HG03442 (cell line): ENCODE measurements at regions not wholly inside any gene's neighbourhood (a gene's known extent, or its start where the extent isn't known, plus 50 kb on each side); places are given as distances from the start of the nearest gene placed in this dataset.
A peak's percentile ranks its signal among the peaks of the same experiment; 100 is the strongest.
"Not testable (repeated sequence)": the region's sequence is repeated elsewhere in the genome, so short reads cannot be mapped to it uniquely, and the experiment has no call there.

Experiments used
- ATAC-seq: cut with Tn5 transposase; IDR thresholded peaks from one replicate; pipeline ENCODE4 v1.9.1; 2021; ENCODE audit warnings: mild to moderate bottlenecking, moderate library complexity; ENCODE audit not compliant: unreplicated experiment

DNA sequence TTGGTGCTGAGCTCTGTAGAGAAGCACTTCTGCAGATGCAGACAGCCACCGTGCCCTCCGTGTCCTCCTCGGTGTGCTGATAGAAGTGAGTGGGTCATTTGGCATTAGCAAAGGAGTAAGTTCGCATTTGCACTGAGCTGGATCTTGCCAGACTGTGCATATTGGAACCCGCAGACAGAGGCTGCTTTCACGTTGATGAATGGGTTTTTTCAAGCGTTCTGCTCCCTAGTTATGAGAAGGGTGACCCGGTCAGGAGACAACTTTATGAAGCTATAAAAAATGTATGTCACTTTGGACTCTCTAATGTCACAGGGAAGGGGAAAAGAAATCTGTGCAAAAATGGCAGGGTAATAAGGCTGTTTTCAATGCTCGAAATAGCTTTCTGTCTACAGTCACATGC lies 739.4 kb downstream of the MCTP2 start:
- no peak for ATAC-seq

DNA sequence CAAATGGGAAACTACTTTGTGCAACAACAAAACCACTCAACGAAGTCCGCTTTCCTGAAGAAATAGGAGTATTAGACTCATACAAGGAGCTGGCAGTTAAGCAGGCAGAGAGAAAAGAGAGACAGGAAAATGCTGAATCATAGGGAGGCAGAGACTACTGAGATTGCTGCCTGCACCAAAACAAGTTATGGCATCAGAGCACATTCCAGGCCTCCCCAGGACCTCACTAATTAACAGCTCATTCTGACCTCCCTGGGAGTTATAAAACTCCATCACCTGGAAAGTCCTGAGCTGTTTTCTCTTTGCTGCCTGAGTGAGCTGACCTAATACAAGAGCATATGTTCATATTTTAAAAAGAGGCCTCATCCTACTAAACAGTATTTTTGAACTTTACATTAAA lies 741.0 kb downstream of the MCTP2 start:
- ATAC-seq = no peak

- ATAC-seq = no peak
Observed at GRCh38 chr15:94987085-94987484, 755.7 kb downstream of the MCTP2 start.

DNA sequence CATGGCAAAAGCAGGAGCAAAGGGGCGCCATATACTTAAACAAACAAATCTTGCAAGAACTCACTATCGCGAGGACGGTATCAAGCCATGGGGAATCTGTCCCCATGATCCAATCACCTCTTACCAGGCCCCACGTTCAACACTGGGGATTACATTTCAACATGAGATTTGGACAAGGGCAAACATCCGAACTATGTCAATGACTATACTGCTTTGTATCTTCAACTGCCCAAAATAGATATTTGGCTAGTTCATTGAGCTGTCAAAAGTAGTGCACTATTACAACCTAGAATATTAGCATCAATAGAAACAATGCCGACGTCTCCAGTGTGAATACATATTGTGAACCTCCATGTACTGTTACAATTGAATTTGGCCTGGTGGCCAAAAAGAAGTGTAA lies 760.4 kb downstream of the MCTP2 start:
- no peak for ATAC-seq

DNA sequence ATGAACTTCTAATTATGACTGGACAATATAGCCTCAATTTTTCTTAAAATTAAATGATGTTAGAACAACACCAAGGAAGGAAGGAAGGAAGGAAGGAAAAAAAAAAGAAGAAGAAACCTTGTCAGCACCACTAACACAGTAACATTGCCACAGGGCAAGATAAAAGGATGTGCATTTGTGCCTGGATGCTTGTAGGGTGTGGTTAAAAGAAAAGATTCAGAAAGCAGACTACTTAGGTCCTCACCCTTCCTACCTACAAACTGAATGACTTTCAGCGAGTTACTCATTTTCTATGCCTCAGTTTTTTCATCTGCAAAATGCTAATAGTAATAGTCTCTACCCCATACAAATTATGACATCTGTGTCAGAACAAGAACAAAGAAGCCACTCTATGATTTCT lies 778.3 kb downstream of the MCTP2 start:
- no peak for ATAC-seq

DNA sequence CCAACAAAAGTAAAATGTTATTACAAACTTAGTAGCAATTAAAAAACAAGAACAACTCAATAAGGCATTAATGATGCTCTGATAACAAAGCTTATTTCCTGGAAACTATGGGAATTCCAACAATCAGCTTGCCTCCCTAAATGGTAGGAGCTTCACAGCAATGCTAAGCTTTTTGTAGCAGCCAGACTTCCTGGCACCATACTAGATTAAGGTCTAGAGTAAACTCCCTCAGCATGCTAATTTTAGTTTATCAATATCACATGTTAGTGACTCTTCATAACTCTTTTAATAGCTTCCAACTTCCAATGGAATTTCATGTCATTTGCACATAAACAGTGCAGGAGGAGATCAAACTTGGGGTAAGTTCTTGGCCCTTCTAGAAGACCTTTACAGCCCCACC lies 782.0 kb downstream of the MCTP2 start:
- ATAC-seq = no peak

DNA sequence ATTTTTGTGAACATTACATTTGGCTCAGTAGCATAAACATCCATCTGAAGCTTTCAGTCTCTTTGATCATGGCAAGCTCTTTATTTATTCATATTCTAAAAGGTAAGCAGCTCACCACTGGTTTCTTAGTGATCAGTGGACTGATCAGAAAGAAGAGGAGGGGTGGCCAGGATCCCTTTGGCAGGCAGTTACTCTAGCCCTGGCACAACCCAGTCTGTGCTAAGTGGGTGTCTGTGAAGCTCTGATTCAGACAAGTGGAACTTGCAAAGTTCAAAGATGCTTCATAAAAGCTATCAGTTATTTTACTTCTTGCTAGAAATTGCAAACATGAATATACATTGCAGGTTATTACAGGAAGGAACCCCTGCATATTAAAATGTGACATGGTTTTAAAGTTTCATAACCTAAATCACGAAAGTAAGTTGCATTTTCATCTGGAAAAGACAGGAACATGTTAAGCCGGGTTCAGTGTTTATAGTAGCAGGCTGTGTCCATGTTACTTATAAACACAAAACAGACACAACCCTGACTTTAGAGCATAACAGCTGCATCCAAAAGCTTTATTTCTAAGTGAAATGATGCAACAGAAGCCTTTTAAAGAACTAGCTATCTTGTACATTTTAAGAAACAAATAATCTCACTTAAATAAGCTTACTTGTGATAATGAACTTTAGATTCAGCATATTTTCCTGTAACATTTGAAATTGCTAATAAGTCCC lies 785.3 kb downstream of the MCTP2 start:
- no peak for ATAC-seq

- no peak for ATAC-seq
Observed at GRCh38 chr15:95017666-95018328, 786.4 kb downstream of the MCTP2 start.

GRCh38 chr15:95018888-95019545 lies 787.7 kb downstream of the MCTP2 start:
- ATAC-seq = peak; percentile 80

DNA sequence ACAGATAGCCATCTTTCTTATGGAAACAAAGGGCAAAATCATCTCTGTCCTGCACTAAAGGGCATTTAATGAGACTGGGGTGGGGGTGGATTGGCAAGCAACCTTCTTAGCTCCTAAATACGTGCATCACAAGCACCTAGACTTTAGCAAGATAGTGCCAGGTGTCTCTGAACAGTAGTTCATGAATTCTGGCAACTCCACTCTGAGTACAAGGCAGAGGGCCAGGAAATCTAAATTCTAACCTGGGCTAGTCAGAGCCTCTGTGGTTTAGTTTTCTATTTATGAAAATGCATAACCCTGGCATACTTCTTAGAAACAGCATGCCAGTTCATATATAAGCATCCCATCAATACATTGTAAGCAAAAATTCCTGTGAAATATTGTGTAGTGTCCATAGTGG lies 788.5 kb downstream of the MCTP2 start:
- ATAC-seq = no peak

GRCh38 chr15:95021816-95022215 lies 790.5 kb downstream of the MCTP2 start:
- no peak for ATAC-seq

DNA sequence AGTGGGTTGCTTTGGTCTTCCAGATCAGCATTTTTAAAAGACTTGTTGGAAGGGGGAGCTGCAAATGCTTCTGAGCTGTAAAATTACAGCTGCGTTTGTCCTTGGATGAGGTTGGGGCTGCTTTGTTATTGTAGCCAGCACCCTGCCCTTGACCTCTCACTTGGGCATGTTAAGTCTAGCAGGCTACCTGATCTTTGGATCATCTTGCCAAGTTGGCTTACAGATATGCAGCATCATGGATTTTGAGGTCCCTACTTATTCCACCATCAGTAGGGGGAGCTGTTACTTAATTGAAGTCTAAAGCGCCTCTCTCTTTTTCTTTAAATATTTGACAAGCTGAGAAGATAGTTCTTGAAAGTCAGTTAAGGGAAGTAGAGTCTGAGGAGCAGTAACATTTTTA lies 793.0 kb downstream of the MCTP2 start:
- ATAC-seq = no peak

- no peak for ATAC-seq
Observed at GRCh38 chr15:95025924-95026728, 794.8 kb downstream of the MCTP2 start.

- ATAC-seq = no peak
Observed at GRCh38 chr15:95027981-95028380, 796.6 kb downstream of the MCTP2 start.

GRCh38 chr15:95032156-95032555 lies 800.8 kb downstream of the MCTP2 start:
- no peak for ATAC-seq

DNA sequence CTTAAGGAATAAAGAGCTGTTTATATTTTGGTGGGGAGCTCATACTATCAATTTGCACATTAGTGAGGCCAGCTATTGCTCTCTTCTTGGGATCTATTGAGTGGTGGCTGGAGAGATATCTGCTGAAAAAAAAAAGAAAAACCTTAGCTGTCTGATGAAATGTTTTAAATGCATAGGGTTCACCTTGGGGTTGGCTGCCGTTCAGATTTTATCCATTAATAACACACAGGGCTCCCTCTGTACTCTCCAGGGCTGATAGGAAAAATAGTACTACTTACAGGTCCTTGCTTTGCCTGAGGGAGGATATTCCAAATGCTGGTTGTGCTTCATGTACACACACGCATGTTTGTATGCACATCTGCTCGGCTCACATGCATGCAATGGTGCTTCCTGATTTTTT lies 803.7 kb downstream of the MCTP2 start:
- ATAC-seq = no peak

- ATAC-seq = no peak
Observed at GRCh38 chr15:95041297-95041696, 809.9 kb downstream of the MCTP2 start.

GRCh38 chr15:95043236-95043932 lies 812.0 kb downstream of the MCTP2 start:
- not testable (repeated sequence) for ATAC-seq

DNA sequence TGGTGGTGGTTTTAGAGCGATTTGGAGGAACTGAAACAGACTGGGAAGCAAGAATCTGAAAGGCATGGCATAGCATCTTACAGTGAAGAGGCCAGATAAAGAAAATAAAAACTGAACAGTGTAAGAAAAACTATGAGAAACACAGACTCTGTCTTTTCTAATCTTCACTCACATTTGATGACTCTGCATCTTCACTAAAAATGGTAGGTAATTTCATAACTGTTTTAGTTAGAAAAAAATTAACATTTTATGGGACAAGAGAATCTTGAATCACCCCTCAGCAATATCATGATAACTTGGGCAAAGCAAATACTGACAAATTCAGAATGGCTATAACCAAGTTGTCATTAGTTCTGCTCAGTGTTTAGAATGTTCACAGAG lies 812.6 kb downstream of the MCTP2 start:
- ATAC-seq = no peak

- ATAC-seq = no peak
Observed at GRCh38 chr15:95044745-95045417, 813.5 kb downstream of the MCTP2 start.
